GM23248 (cell line): ENCODE measurements at regions not wholly inside any gene's neighbourhood (a gene's known extent, or its start where the extent isn't known, plus 50 kb on each side); places are given as distances from the start of the nearest gene placed in this dataset.

ENCODE experiments used
- EZH2 ChIP-seq: fragments of 200-600 bp; sonication (generic); IDR thresholded peaks from 2 replicates; pipeline ENCODE4 v1.6.1; 2018; ENCODE audit warnings: antibody characterized with exemption, mild to moderate bottlenecking; ENCODE audit not compliant: insufficient read depth, poor library complexity, severe bottlenecking
- EZH2phosphoT487 ChIP-seq: fragments of 200-600 bp; sonication (generic); IDR thresholded peaks from 2 replicates; pipeline ENCODE4 v1.6.1; 2018; ENCODE audit warnings: antibody characterized with exemption, moderate library complexity, mild to moderate bottlenecking, low read depth; ENCODE audit not compliant: insufficient read depth

- TF ChIP-seq EZH2phosphoT487 (no peak), EZH2 (no peak)
Measured at GRCh38 chr5:96243203-96243602, 189.8 kb downstream of the PCSK1 start.
